ENCODE measurements at regions not wholly inside any gene's neighbourhood (a gene's known extent, or its start where the extent isn't known, plus 50 kb on each side); places are given as distances from the start of the nearest gene placed in this dataset.

GRCh38 chr11:130693543-130693942, 222.7 kb downstream of the SNX19 start:
- no peaks in the 10 kb centered on the region for H3K9me3 ChIP-seq
- H3K4me3 ChIP-seq = no peak overlapping the region
- H3K27me3 ChIP-seq = no peaks in the 10 kb centered on the region
- no peaks in the 10 kb centered on the region for H3K4me1 ChIP-seq
- DNase-seq (no peak), ATAC-seq (no peak)
- TF ChIP-seq CTCF (IDR thresholded peaks at IDR 0.05 in 4 of 5, conservative IDR thresholded peaks at IDR 0.05 in 1 of 5) = no peak
- TF ChIP-seq POLR2A (IDR thresholded peaks at IDR 0.05) = no peak
- H3K36me3 ChIP-seq = no peaks in the 10 kb centered on the region
- intact Hi-C loops (cut with DNase I; ENCODE audit: low total_unique reads) (no loop called here), in situ Hi-C loops (cut with MboI; ENCODE audit: low sequenced_read_pairs in 4 of 4) (no loop called here)
- no peak overlapping the region for H3K27ac ChIP-seq

- H3K4me3 ChIP-seq = no peak overlapping the region
- intact Hi-C loops (cut with DNase I; ENCODE audit: low total_unique reads) = no loop called here
- no peaks in the 10 kb centered on the region for H3K4me1 ChIP-seq
- DNase-seq = no peak
- H3K27me3 ChIP-seq = no peaks in the 10 kb centered on the region
- no peak overlapping the region for H3K27ac ChIP-seq
- in situ Hi-C loops (cut with MboI; ENCODE audit: low sequenced_read_pairs in 4 of 4) = no loop called here
- no peaks in the 10 kb centered on the region for H3K9me3 ChIP-seq
- ATAC-seq = no peak
- H3K36me3 ChIP-seq = no peaks in the 10 kb centered on the region
- TF ChIP-seq CTCF (IDR thresholded peaks at IDR 0.05 in 4 of 5, conservative IDR thresholded peaks at IDR 0.05 in 1 of 5) = no peak
- TF ChIP-seq POLR2A (IDR thresholded peaks at IDR 0.05) = no peak
Measured at GRCh38 chr11:130694488-130695045, 221.7 kb downstream of the SNX19 start.

- no peaks in the 10 kb centered on the region for H3K27me3 ChIP-seq
- H3K27ac ChIP-seq = no peak overlapping the region
- ATAC-seq (no peak), DNase-seq (no peak)
- no peaks in the 10 kb centered on the region for H3K9me3 ChIP-seq
- TF ChIP-seq POLR2A (IDR thresholded peaks at IDR 0.05) = no peak
- no peak for TF ChIP-seq CTCF (IDR thresholded peaks at IDR 0.05 in 4 of 5, conservative IDR thresholded peaks at IDR 0.05 in 1 of 5)
- no peaks in the 10 kb centered on the region for H3K4me1 ChIP-seq
- no peaks in the 10 kb centered on the region for H3K36me3 ChIP-seq
- intact Hi-C loops (cut with DNase I; ENCODE audit: low total_unique reads) = no loop called here
- H3K4me3 ChIP-seq = no peak overlapping the region
- in situ Hi-C loops (cut with MboI; ENCODE audit: low sequenced_read_pairs in 4 of 4) = no loop called here
Measured at GRCh38 chr11:130698174-130698573, 218.1 kb downstream of the SNX19 start.

GRCh38 chr11:130699561-130699960, 216.7 kb downstream of the SNX19 start:
- no peak overlapping the region for H3K27ac ChIP-seq
- no peak for TF ChIP-seq POLR2A (IDR thresholded peaks at IDR 0.05)
- TF ChIP-seq CTCF (IDR thresholded peaks at IDR 0.05 in 4 of 5, conservative IDR thresholded peaks at IDR 0.05 in 1 of 5) = no peak
- intact Hi-C loops (cut with DNase I; ENCODE audit: low total_unique reads) (no loop called here), in situ Hi-C loops (cut with MboI; ENCODE audit: low sequenced_read_pairs in 4 of 4) (no loop called here)
- DNase-seq (no peak), ATAC-seq (no peak)
- no peaks in the 10 kb centered on the region for H3K27me3 ChIP-seq
- no peaks in the 10 kb centered on the region for H3K4me1 ChIP-seq
- no peaks in the 10 kb centered on the region for H3K36me3 ChIP-seq
- H3K4me3 ChIP-seq = no peak overlapping the region
- no peaks in the 10 kb centered on the region for H3K9me3 ChIP-seq

- H3K27me3 ChIP-seq = no peaks in the 10 kb centered on the region
- in situ Hi-C loops (cut with MboI; ENCODE audit: low sequenced_read_pairs in 4 of 4) = no loop called here
- no peak overlapping the region for H3K4me3 ChIP-seq
- no peaks in the 10 kb centered on the region for H3K36me3 ChIP-seq
- no peak overlapping the region for H3K27ac ChIP-seq
- no peaks in the 10 kb centered on the region for H3K4me1 ChIP-seq
- ATAC-seq = no peak
- TF ChIP-seq POLR2A (IDR thresholded peaks at IDR 0.05) (no peak), CTCF (IDR thresholded peaks at IDR 0.05 in 4 of 5, conservative IDR thresholded peaks at IDR 0.05 in 1 of 5) (no peak)
- DNase-seq = no peak
- intact Hi-C loops (cut with DNase I; ENCODE audit: low total_unique reads) = no loop called here
- H3K9me3 ChIP-seq = no peaks in the 10 kb centered on the region
Measured at GRCh38 chr11:130700092-130700491, 216.2 kb downstream of the SNX19 start.

All from gastrocnemius medialis (tissue), 4 donors.